Amygdala (tissue), 56 donors: ENCODE measurements at regions not wholly inside any gene's neighbourhood (a gene's known extent, or its start where the extent isn't known, plus 50 kb on each side); places are given as distances from the start of the nearest gene placed in this dataset.
A peak's percentile ranks its signal among the peaks of the same experiment; 100 is the strongest.

Experiments used
- DNase-seq, 56 donors: peaks; one replicate each; lab custom pipeline; 2025; lab: John Stamatoyannopoulos, UW

DNA sequence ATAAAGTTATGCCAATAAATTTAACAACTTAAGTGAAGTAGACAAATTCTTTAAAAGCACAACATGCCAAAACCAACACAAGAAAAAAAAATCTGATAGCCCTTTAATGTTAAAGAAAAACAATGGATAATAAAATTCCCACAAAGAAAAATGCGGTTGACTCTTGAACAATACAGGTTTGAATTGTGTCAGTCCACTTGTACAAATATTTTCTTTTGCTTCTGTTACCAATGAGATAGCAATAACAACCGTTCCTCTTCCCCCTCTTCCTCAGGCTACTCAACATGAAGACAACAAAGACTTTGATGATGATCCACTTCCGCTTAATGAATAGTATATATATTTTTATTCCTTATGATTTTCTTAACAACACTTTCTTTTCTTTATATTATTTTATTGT is 283.9 kb upstream of the MAN1A1 start:
- no peak for DNase-seq

DNA sequence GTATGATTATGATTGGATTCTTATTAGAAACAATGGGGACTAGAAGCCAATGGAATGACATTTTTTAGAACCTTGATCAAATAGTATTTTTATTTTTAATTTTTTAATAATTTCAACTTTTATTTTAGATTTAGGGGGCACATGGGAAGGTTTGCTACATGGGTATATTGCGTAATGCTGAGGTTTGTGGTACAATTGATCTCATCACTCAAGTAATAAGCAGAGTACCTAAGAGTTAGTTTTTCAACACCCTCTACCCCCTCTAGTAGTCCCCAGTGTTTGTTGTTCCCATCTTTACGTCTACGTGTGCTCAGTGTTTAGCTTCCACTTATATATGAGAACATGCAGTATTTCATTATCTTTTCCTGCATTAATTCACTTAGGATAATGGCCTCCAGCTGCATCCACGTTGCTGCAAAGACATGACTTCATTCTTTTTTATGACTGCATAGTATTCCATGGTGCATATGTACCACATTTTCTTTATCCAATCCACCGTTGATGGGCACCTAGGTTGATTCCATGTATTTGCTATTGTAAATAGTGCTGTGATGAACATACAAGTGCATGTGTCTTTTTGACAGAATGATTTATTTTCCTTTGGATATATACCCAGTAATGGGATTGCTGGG is 281.1 kb upstream of the MAN1A1 start:
- DNase-seq = no peak

- DNase-seq = no peak
Observed at GRCh38 chr6:119628691-119629594, 279.4 kb upstream of the MAN1A1 start.

DNA sequence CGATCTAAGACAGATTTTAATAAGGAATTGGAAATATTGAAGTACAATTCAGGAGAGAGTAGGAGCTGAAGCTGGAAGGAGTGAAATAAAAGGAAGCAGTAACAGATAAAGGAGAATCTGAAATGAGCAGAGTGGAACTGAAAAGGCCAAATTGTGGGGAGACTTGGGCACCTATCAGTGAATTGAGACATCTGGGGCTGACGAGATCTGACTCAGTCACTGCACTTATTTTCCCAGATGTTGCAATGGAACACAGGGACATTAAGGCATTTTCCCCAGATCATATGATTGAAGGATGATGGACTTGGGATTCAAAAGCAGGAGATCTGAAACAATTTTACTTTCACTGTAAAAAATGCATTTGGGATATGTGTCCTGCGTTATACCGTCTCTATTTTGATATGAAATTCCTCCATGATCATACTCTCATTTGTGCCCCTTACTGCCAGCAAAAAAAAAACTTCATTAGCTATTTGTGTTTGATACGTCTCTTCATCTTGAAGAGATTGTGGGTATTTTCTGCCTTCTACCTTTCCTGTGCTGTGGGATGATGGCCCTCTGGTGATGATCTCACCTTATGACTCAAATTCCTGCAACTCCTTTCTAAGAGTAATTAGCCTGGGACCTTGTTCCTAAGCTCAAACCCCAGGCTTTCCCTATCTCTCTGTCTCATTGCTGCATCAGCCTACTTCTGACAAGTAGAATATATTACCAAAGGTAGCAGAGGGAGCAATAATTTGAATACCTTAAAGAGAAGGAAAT is 278.5 kb upstream of the MAN1A1 start:
- no peak for DNase-seq

GRCh38 chr6:119626884-119627619 is 277.5 kb upstream of the MAN1A1 start:
- no peak for DNase-seq

GRCh38 chr6:119620846-119621555 is 271.4 kb upstream of the MAN1A1 start:
- no peak for DNase-seq

DNA sequence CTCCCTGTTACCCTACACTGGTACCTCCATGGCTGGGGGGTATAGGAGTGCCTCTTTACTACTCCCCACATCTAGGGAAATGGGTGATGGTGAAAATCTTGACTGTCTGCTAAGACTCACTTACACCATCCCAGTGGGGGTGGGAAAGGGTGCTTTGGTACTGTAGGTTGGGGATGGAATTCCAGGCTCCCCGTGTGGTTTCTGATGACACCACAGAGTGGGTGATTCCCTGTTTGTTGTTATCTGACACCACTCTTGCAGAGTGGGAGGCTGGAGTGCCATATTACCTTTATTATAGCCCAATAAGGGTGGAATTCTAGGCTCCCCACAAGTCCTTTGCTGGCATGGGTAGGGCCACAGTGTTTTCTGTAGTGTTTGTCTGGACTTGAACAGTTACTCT is 264.6 kb upstream of the MAN1A1 start:
- no peak for DNase-seq

DNA sequence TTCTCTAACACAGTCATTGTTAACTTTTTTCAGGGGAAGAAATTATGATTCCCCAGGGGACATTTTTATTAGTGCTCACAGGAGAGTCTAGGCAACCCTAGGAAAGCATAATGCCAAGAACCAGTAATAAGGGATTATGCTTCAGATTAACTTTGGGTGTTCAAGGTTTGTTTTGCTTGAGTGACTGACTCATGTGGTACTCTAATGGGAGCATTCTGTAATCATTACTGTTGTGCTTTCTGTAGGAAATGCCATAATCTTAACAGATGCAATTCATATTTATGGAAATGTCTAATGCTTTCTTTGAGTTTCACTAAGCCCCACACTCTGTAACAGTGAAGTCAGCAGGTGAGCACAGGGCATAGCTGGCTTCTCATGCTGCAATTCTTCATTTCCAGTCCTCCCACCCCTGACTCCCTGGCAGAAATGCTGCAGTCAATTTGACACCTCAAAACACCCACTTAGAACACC is 263.4 kb upstream of the MAN1A1 start:
- peak in 3 of 56 donors; percentile 6 to 24 (median 19) for DNase-seq

DNA sequence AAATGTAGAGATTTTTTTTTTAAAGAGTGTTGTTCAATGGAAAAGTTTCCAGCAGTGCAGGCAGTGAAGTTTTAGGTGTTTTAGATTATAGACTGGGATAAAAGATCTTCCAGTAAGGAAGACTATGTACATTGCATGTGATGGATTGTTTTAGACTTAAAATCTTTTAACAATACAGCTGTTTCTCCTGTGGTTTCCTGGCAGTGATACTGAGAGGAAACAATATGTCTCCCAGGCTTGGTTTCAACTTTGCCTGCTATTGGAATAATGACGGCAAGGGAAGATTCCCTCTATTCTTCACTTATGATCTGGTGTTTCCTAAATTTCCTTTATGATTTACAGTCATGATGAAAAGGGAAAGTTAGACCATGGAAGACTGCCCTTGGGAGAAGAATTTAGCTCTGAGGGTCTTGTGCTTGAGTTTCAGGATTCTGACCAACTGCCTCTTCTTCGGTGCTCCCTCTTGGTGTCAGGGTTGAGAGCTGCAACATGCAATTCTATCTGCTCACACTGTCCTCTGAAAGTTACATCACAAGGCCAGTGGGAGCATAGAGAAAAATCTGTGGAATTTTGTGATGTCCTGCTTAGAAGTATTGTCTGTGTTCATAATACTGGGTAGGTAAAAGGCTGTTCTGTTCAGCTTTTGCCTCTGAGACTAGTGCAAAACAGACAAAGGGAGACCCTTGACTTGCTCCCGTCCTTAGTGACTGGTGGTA is 262.8 kb upstream of the MAN1A1 start:
- no peak for DNase-seq

- no peak for DNase-seq
Observed at GRCh38 chr6:119610754-119611153, 261.2 kb upstream of the MAN1A1 start.

GRCh38 chr6:119610265-119610664 is 260.7 kb upstream of the MAN1A1 start:
- no peak for DNase-seq

DNA sequence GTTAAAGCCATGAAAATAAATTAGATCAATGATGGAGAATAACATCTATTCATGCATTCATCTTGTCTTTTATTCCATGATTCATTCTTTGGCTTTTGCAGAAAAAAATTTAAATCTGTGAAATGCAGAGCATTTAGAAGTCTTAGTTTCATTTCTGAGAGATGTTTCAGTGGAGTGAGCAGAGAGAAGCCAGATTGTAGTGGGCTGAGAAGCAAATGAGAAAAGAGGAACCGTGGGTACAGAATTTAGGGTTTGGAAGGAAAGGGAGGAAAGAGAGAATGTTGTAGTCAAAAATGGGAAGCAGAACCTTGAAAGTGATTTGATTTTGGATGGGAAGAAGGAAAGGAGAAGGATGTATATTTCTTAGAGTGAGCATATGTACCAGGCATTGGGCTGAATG is 260.3 kb upstream of the MAN1A1 start:
- DNase-seq = no peak

GRCh38 chr6:119608994-119609393 is 259.4 kb upstream of the MAN1A1 start:
- DNase-seq = no peak

DNA sequence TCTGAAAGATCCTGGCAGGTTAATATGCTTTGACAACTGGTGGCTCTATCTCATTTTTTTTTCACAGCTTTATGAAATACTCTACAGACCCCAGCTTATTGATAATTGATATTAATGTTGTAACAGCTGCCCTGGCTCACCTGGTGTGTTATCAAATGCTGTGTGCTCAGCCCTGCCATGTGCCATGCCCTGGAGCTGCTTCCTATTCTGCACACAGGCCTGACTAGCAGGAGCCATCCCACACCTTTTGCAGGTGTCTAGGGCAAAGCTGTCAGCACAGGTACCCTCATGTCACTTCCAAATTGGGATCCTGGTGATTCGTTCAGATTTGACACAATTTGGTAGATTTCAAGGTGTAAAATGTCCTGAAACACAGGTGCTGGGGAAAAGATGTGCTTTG is 254.6 kb upstream of the MAN1A1 start:
- no peak for DNase-seq

DNA sequence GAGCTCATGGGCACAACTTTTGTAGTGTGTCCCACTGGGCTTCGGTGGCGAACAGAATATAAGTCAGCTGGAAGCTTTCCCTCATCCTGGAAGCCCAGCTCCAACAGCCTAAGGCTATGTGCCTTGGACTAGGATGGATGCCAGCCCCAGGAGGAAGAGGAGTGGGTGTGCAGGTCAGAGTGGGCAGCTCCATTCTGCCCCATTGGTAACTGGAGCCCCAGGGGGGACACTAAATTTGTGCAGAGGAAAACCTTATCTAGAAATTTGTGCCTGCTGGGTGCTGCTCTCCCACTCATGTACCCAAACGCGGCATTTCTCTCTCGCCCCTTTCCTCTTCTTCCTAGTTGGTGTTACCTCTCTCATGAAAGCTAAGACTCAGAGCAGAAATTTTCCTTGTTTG is 253.9 kb upstream of the MAN1A1 start:
- DNase-seq = no peak

DNA sequence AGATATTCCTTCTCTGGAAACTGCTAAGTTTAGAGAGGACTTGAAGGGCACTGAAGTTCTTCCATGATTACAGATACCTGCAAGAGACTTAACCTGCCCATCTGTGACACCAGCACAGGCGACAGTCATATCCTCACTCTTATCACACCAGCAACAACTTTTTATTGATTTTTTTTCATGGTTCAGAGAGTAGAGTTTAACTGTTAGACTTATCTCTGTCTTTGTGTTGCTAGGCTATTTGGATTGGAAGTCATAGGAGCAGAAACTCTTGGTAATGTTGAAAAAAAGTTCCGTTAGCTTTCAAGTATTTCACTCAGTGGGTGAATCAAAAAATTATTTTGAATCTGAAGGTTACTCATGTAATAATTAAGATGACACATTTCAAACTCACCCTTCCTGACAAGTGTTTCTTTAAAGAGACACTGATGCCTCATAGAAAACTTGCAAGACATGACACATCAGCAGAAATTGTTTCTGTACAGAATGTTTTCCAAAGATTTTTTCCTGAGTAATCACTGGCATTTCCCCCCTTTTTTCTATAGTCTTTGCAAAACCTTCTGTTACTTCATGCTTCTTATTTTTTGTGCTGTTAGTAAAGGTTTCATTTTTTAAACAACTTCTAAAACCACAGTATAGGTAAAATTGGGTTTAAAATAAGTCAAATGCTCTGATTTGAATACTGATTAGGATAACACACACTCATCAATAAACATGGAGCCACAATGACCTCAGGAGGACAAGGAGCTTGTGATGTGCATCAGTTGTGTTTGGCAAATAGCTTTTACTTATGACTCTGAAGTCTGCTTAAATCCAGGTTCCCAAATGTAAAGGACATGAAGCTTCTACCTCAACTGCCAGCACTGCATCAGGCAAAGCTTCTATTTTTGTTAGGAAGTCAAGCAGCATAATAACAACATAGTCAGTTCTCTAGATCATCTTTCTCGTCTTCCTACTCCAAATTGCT is 252.9 kb upstream of the MAN1A1 start:
- no peak for DNase-seq

GRCh38 chr6:119598883-119599282 is 249.3 kb upstream of the MAN1A1 start:
- no peak for DNase-seq

DNA sequence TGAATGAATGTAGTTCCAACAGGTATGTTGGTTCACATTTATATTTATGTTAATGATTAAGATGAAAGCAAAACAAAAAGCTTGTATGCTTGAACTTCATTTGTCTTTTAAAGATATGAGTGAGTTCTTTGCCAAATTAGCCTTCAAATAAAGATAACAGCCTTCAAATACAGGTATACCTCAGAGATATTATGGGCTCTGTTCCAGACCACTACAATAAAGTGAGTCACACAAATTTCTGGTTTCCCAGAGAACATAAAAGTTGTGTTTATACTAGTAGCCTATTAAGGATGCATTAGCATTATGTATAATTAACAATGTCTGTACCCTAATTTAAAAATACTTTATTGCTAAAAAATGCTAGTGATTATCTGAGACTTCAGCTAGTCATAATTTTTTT is 245.3 kb upstream of the MAN1A1 start:
- no peak for DNase-seq
